Ishikawa (cell line): ENCODE measurements at regions not wholly inside any gene's neighbourhood (a gene's known extent, or its start where the extent isn't known, plus 50 kb on each side); places are given as distances from the start of the nearest gene placed in this dataset.

Experiments
- CEBPB ChIP-seq: IDR thresholded peaks from 2 replicates; pipeline ENCODE4 v1.6.1; 2012
- CREB1 ChIP-seq: IDR thresholded peaks from 2 replicates; pipeline ENCODE4 v1.6.1; 2012; ENCODE audit warnings: low read depth
- EGR1 ChIP-seq: IDR thresholded peaks from 2 replicates; pipeline ENCODE4 v1.6.1; 2012
- EP300 ChIP-seq: IDR thresholded peaks from 2 replicates; pipeline ENCODE4 v1.6.1; 2012; ENCODE audit warnings: borderline replicate concordance
- FOXM1 ChIP-seq: IDR thresholded peaks from 2 replicates; pipeline ENCODE4 v1.6.1; 2012; ENCODE audit warnings: low read depth, borderline replicate concordance
- MAX ChIP-seq: IDR thresholded peaks from 2 replicates; pipeline ENCODE4 v1.6.1; 2012
- NFIC ChIP-seq: IDR thresholded peaks from 2 replicates; pipeline ENCODE4 v1.6.1; 2012
- RAD21 ChIP-seq: IDR thresholded peaks from 2 replicates; pipeline ENCODE4 v1.6.1; 2012; ENCODE audit warnings: low read depth
- REST ChIP-seq: IDR thresholded peaks from 2 replicates; pipeline ENCODE4 v1.6.1; 2012; ENCODE audit warnings: low read depth, mild to moderate bottlenecking
- TAF1 ChIP-seq: IDR thresholded peaks from 2 replicates; pipeline ENCODE4 v1.6.1; 2012; ENCODE audit warnings: low read depth, mild to moderate bottlenecking
- TCF12 ChIP-seq: IDR thresholded peaks from 2 replicates; pipeline ENCODE4 v1.6.1; 2012; ENCODE audit warnings: low read depth
- TEAD4 ChIP-seq: IDR thresholded peaks from 2 replicates; pipeline ENCODE4 v1.6.1; 2012
- USF1 ChIP-seq: IDR thresholded peaks from 2 replicates; pipeline ENCODE4 v1.6.1; 2012
- YY1 ChIP-seq: IDR thresholded peaks from 2 replicates; pipeline ENCODE4 v1.6.1; 2012; ENCODE audit warnings: low read depth
- ZBTB7A ChIP-seq: IDR thresholded peaks from 2 replicates; pipeline ENCODE4 v1.6.1; 2012; ENCODE audit warnings: low read depth

- TF ChIP-seq TAF1, result no peak
- TF ChIP-seq NFIC, result no peak
- no peak for TF ChIP-seq USF1
- no peak for TF ChIP-seq FOXM1
- no peak for TF ChIP-seq RAD21
- no peak for TF ChIP-seq CEBPB
- TF ChIP-seq CREB1, result no peak
- TF ChIP-seq TEAD4, result no peak
- TF ChIP-seq MAX, result no peak
- TF ChIP-seq ZBTB7A, result no peak
- TF ChIP-seq EP300, result no peak
- TF ChIP-seq YY1, result no peak
- no peak for TF ChIP-seq EGR1
- no peak for TF ChIP-seq TCF12
- TF ChIP-seq REST, result no peak
These were observed 240.5 kb upstream of the HS3ST1 start for GRCh38 chr4:11669156-11669555.

GRCh38 chr4:11663114-11663513 is 234.4 kb upstream of the HS3ST1 start:
- TF ChIP-seq REST, result no peak
- no peak for TF ChIP-seq MAX
- TF ChIP-seq YY1, result no peak
- TF ChIP-seq EP300, result no peak
- no peak for TF ChIP-seq TAF1
- TF ChIP-seq CEBPB, result no peak
- no peak for TF ChIP-seq EGR1
- no peak for TF ChIP-seq RAD21
- no peak for TF ChIP-seq FOXM1
- TF ChIP-seq TCF12, result no peak
- no peak for TF ChIP-seq ZBTB7A
- TF ChIP-seq TEAD4, result no peak
- no peak for TF ChIP-seq CREB1
- TF ChIP-seq NFIC, result no peak
- TF ChIP-seq USF1, result no peak

- TF ChIP-seq YY1 (no peak), CEBPB (no peak), CREB1 (no peak), RAD21 (no peak), FOXM1 (no peak), ZBTB7A (no peak), EGR1 (no peak), TCF12 (no peak), REST (no peak), TAF1 (no peak), USF1 (no peak), TEAD4 (no peak), EP300 (no peak)
These were observed 222.3 kb upstream of the HS3ST1 start for GRCh38 chr4:11650801-11651596.

GRCh38 chr4:11647433-11647832 is 218.7 kb upstream of the HS3ST1 start:
- TF ChIP-seq TAF1 (no peak), FOXM1 (no peak), MAX (no peak), REST (no peak)
